Stimulated activated effector memory CD8-positive, alpha-beta T cell treated with anti-CD3 and anti-CD28 coated beads, Interleukin-12 subunit alpha, Interleukin-12 subunit beta, amount 100 ng/mL, for 72 hours (primary cell): ENCODE measurements at regions not wholly inside any gene's neighbourhood (a gene's known extent, or its start where the extent isn't known, plus 50 kb on each side); places are given as distances from the start of the nearest gene placed in this dataset.
"Not testable (repeated sequence)": the region's sequence is repeated elsewhere in the genome, so short reads cannot be mapped to it uniquely, and the experiment has no call there.

Experiments
- ATAC-seq: fragments of 150-1000 bp; cut with Tn5 transposase; 2 replicates; pipeline ENCODE4 v1.10.0; 2021
- DNase-seq, 2 donors: peaks; one replicate each; pipeline ENCODE4 v3.0.0; 2021 to 2022; ENCODE audit warnings: low spot score in 2 of 2
- H3K27ac Mint-ChIP-seq: one replicate; pipeline ENCODE4 v1.8.0; 2022; ENCODE audit warnings: mild to moderate bottlenecking, mixed read lengths
- H3K36me3 Mint-ChIP-seq: one replicate; pipeline ENCODE4 v1.8.0; 2022; ENCODE audit warnings: mild to moderate bottlenecking, mixed read lengths
- H3K4me1 Mint-ChIP-seq: one replicate; pipeline ENCODE4 v1.8.0; 2022; ENCODE audit warnings: mixed read lengths
- H3K4me3 Mint-ChIP-seq: one replicate; pipeline ENCODE4 v1.8.0; 2022; ENCODE audit warnings: mild to moderate bottlenecking, mixed read lengths
- H3K9me3 Mint-ChIP-seq: one replicate; pipeline ENCODE4 v1.8.0; 2022; ENCODE audit warnings: mixed read lengths

- no peak for DNase-seq
- Mint-ChIP-seq H3K4me3 (no peak overlapping the region), H3K4me1 (peaks cover 5% of the 10 kb centered on the region), H3K27ac (no peak overlapping the region), H3K36me3 (no peaks in the 10 kb centered on the region), H3K9me3 (no peaks in the 10 kb centered on the region)
- ATAC-seq: no peak
Measured at GRCh38 chr3:177886501-177886900, 649.7 kb upstream of the KCNMB2 start.

- Mint-ChIP-seq H3K27ac (no peak overlapping the region), H3K4me3 (no peak overlapping the region)
Measured at GRCh38 chr3:177887475-177887874, 648.8 kb upstream of the KCNMB2 start.

GRCh38 chr3:177889161-177889560, 647.1 kb upstream of the KCNMB2 start:
- Mint-ChIP-seq H3K9me3 (no peaks in the 10 kb centered on the region), H3K4me3 (no peak overlapping the region), H3K4me1 (no peaks in the 10 kb centered on the region), H3K27ac (no peak overlapping the region), H3K36me3 (no peaks in the 10 kb centered on the region)
- ATAC-seq (no peak), DNase-seq (no peak)

More at GRCh38 chr3:177887475-177887874, 648.8 kb upstream of the KCNMB2 start:
- no peaks in the 10 kb centered on the region for H3K9me3 Mint-ChIP-seq
- no peaks in the 10 kb centered on the region for H3K36me3 Mint-ChIP-seq
- ATAC-seq: no peak
- peaks cover 5% of the 10 kb centered on the region for H3K4me1 Mint-ChIP-seq
- DNase-seq: no peak

DNA sequence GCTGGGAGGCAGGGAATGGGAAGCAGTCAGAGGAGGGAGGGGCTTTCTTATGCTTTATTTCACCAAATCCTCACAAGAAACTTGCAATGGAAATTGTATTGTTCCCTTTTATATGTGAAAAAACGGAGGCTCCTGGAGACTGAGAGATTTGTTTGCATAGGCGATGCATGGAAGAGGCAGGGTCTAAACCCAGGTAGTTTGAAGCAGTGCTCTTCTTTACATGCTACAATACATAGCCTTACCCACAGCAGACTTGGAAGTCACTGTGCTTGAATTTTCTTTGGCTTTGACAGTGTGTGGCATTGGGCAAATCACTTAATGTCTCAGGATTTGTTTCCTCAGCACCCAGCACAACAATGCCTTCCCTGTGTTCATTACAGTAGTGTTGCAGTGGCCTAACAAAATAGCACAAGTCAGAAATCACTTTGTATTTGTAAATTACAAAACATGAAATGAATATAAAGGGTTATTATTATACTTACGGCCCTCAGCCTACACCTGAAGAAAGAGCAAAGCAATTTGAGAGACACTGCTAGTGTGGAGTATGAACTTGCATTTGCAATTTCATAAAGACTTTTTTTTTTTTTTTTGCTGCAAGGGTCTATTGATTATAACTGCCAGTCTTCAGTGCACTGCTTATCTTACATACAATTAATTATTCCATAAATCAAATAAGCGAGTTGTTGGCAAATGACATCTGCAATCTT, 646.4 kb upstream of the KCNMB2 start:
- Mint-ChIP-seq H3K9me3 (no peaks in the 10 kb centered on the region), H3K4me1 (no peaks in the 10 kb centered on the region), H3K27ac (no peak overlapping the region), H3K4me3 (no peak overlapping the region), H3K36me3 (no peaks in the 10 kb centered on the region)
- ATAC-seq (no peak), DNase-seq (no peak)

DNA sequence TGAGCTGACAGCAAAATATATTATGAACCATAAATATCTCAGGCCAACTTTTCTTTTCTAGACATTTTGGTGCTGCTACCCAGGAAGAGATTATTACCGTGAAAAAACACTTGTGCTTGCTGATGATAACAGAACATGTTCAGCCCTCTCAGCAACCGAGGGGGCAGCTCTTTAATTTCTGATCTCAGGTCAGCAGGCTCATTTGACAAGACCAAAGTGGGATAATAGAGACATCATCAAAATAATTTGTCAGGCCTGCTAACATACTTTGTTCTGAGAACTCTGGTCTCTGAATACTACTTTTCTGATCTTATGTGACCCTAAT, 645.9 kb upstream of the KCNMB2 start:
- DNase-seq (no peak), ATAC-seq (no peak)
- no peaks in the 10 kb centered on the region for H3K9me3 Mint-ChIP-seq
- no peaks in the 10 kb centered on the region for H3K36me3 Mint-ChIP-seq
- no peak overlapping the region for H3K27ac Mint-ChIP-seq
- H3K4me1 Mint-ChIP-seq: no peaks in the 10 kb centered on the region
- H3K4me3 Mint-ChIP-seq: no peak overlapping the region

- H3K9me3 Mint-ChIP-seq, H3K36me3 Mint-ChIP-seq, ATAC-seq, DNase-seq, H3K27ac Mint-ChIP-seq, H3K4me1 Mint-ChIP-seq, H3K4me3 Mint-ChIP-seq: not testable (repeated sequence)
Measured at GRCh38 chr3:177891569-177891968, 644.7 kb upstream of the KCNMB2 start.

DNA sequence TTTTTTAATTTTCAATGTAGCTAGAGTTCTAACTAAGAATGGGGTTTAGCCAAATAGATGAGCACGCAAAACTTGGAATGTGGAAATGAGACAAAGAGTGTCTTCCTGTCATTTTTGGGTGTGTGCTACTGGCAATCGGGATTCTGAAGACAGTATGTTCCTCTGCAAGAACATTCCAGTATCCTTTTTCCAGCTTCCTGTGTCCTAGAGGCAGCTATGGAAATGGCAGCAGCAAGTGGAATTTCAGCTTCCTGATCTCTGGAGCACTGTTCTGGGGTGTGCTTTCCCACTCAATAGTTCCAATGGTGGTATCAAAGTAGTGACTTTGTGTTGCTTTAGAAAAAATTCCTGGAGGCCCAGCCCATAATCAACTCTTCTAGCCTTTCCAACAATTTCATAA, 642.9 kb upstream of the KCNMB2 start:
- no peak overlapping the region for H3K27ac Mint-ChIP-seq
- peaks cover 6% of the 10 kb centered on the region for H3K9me3 Mint-ChIP-seq
- no peak overlapping the region for H3K4me3 Mint-ChIP-seq
- ATAC-seq: no peak
- H3K4me1 Mint-ChIP-seq: no peaks in the 10 kb centered on the region
- DNase-seq: no peak
- no peaks in the 10 kb centered on the region for H3K36me3 Mint-ChIP-seq

- H3K9me3 Mint-ChIP-seq: peaks cover 6% of the 10 kb centered on the region
- no peaks in the 10 kb centered on the region for H3K4me1 Mint-ChIP-seq
- no peak for DNase-seq
- no peak for ATAC-seq
- H3K4me3 Mint-ChIP-seq: no peak overlapping the region
- no peaks in the 10 kb centered on the region for H3K36me3 Mint-ChIP-seq
- H3K27ac Mint-ChIP-seq: no peak overlapping the region
Measured at GRCh38 chr3:177894081-177894728, 642.0 kb upstream of the KCNMB2 start.

DNA sequence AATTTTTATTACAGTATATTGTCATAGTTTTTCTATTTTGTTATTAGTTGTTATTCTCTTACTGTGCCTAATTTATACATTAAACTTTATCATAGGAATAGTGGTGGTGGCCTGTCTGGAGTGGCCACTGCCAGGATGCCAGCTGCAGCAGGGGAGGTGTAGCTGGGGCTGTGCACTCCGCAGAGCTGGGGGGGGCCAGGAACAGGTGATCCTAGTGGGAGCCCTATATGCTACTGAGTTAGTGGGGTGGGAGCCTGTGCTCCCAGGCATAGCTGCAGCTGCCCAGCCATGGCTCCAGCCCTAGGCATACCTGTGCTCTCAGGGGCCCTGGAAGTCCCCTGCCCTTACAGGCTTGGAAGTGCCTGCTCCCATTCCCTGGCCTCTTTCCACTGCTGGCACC, 638.1 kb upstream of the KCNMB2 start:
- Mint-ChIP-seq H3K27ac (no peak overlapping the region), H3K9me3 (peaks cover 10% of the 10 kb centered on the region), H3K36me3 (no peaks in the 10 kb centered on the region), H3K4me3 (no peak overlapping the region), H3K4me1 (no peaks in the 10 kb centered on the region)
- ATAC-seq (no peak), DNase-seq (no peak)

- Mint-ChIP-seq H3K4me1 (no peaks in the 10 kb centered on the region), H3K9me3 (peaks cover 10% of the 10 kb centered on the region), H3K27ac (no peak overlapping the region), H3K4me3 (no peak overlapping the region), H3K36me3 (no peaks in the 10 kb centered on the region)
- no peak for ATAC-seq
- DNase-seq: no peak
Measured at GRCh38 chr3:177899275-177900067, 636.8 kb upstream of the KCNMB2 start.

- no peak overlapping the region for H3K27ac Mint-ChIP-seq
- no peaks in the 10 kb centered on the region for H3K4me1 Mint-ChIP-seq
- H3K9me3 Mint-ChIP-seq: peaks cover 5% of the 10 kb centered on the region
- no peak for DNase-seq
- ATAC-seq: no peak
- no peak overlapping the region for H3K4me3 Mint-ChIP-seq
- no peaks in the 10 kb centered on the region for H3K36me3 Mint-ChIP-seq
Measured at GRCh38 chr3:177902876-177903275, 633.4 kb upstream of the KCNMB2 start.

GRCh38 chr3:177904621-177905020, 631.6 kb upstream of the KCNMB2 start:
- H3K27ac Mint-ChIP-seq: no peak overlapping the region

GRCh38 chr3:177905173-177906125, 630.8 kb upstream of the KCNMB2 start:
- Mint-ChIP-seq H3K4me3 (no peak overlapping the region), H3K4me1 (no peaks in the 10 kb centered on the region), H3K36me3 (no peaks in the 10 kb centered on the region), H3K27ac (no peak overlapping the region), H3K9me3 (no peaks in the 10 kb centered on the region)
- DNase-seq (no peak), ATAC-seq (no peak)

More at GRCh38 chr3:177904621-177905020, 631.6 kb upstream of the KCNMB2 start:
- no peaks in the 10 kb centered on the region for H3K36me3 Mint-ChIP-seq
- H3K4me3 Mint-ChIP-seq: no peak overlapping the region
- H3K9me3 Mint-ChIP-seq: peaks cover 5% of the 10 kb centered on the region
- no peaks in the 10 kb centered on the region for H3K4me1 Mint-ChIP-seq
- DNase-seq (no peak), ATAC-seq (no peak)

DNA sequence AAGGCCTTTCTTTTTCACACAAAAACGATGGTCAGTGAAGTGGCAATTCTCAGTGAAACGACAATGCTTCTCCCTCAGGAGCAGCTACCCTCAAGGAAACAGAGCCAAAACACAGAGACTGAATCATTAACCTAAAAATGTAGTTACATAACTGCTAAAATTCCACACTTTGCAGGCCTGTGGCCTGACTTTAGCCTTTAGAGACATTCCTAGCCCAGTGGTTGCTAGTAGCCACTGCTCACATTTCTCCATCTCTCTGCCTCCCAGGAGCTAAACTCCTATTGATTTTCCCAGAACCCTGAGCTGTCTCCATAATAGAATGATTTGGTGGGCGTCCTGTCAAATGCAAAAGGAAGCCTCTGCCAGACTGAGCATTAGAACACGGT, 630.1 kb upstream of the KCNMB2 start:
- Mint-ChIP-seq H3K27ac (no peak overlapping the region), H3K36me3 (no peaks in the 10 kb centered on the region), H3K9me3 (no peaks in the 10 kb centered on the region), H3K4me3 (no peak overlapping the region), H3K4me1 (no peaks in the 10 kb centered on the region)
- ATAC-seq: no peak
- DNase-seq: no peak

DNA sequence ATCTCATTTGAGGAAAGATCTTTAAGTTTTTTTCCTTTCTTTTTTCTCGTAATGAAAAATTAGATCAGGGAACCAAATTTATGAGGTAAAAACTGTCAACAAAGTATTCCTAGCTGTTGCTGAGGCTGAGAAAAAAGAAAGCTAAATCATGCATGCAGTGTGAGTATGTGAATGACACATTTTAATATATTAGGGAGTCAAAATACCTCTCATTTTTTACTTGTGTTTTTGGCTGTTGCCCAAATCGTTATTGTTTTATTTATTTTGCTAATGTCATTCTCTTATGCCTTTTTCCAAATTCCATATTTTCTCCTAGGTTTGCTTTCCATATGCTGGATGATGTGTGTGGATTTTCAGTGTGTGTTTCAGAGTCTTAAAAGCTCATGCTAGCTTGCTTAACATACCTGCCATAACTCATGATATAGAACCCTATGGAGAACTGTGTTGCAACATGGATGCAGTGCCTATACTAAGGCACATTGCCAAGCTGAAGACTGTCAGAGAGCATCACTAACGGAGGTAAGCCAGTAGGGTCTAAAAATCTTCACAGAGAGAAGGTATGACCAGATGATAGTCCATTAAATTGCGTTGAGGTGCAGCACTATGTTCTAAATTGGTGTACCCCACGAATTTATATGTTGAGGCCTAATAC, 629.5 kb upstream of the KCNMB2 start:
- Mint-ChIP-seq H3K4me1 (no peaks in the 10 kb centered on the region), H3K36me3 (no peaks in the 10 kb centered on the region), H3K9me3 (no peaks in the 10 kb centered on the region), H3K4me3 (no peak overlapping the region), H3K27ac (no peak overlapping the region)
- ATAC-seq (no peak), DNase-seq (no peak)
